Sigmoid colon (tissue), 3 donors: ENCODE measurements at regions not wholly inside any gene's neighbourhood (a gene's known extent, or its start where the extent isn't known, plus 50 kb on each side); places are given as distances from the start of the nearest gene placed in this dataset.

ENCODE experiments used
- CTCF ChIP-seq, 4 experiments: fragments of 450-650 bp in 3 of 4; fragments of 200-600 bp in 1 of 4; IDR thresholded peaks; one replicate each; pipeline ENCODE4 v1.5.1; 2016 to 2019; ENCODE audit warnings: antibody characterized with exemption in 4 of 4, mild to moderate bottlenecking in 3 of 4, moderate library complexity in 2 of 4
- POLR2A ChIP-seq, 2 donors: fragments of 450-650 bp; IDR thresholded peaks; one replicate each; pipeline ENCODE4 v1.6.1; 2016; ENCODE audit warnings: antibody characterized with exemption in 2 of 2, mild to moderate bottlenecking in 2 of 2, moderate library complexity in 2 of 2

GRCh38 chr18:60134806-60135205 is 235.0 kb downstream of the PMAIP1 start:
- TF ChIP-seq POLR2A (IDR thresholded peaks at IDR 0.05) = no peak
- no peak for TF ChIP-seq CTCF (IDR thresholded peaks at IDR 0.05)
